ENCODE measurements at regions not wholly inside any gene's neighbourhood (a gene's known extent, or its start where the extent isn't known, plus 50 kb on each side); places are given as distances from the start of the nearest gene placed in this dataset.

DNA sequence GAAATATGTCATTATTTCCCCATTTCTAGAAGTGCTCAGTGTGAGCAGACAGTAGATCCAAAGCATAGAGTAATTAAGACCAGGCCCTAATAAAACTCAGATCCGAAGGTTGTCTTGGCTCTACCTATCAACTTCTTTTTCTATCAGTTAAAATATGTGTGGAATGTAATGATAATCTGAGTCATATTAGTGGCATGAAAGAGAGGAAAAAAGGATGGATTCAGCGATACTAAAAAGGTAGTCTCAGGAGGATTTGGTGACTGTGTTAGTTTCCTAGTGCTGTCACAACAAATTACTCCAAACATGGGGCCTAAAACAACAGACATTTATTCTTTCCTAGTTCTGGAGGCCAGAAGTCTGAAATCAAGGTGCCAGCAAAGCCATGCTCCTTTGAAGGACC lies 103.7 kb upstream of the NABP1 start:
- TF ChIP-seq, protein P1, sequence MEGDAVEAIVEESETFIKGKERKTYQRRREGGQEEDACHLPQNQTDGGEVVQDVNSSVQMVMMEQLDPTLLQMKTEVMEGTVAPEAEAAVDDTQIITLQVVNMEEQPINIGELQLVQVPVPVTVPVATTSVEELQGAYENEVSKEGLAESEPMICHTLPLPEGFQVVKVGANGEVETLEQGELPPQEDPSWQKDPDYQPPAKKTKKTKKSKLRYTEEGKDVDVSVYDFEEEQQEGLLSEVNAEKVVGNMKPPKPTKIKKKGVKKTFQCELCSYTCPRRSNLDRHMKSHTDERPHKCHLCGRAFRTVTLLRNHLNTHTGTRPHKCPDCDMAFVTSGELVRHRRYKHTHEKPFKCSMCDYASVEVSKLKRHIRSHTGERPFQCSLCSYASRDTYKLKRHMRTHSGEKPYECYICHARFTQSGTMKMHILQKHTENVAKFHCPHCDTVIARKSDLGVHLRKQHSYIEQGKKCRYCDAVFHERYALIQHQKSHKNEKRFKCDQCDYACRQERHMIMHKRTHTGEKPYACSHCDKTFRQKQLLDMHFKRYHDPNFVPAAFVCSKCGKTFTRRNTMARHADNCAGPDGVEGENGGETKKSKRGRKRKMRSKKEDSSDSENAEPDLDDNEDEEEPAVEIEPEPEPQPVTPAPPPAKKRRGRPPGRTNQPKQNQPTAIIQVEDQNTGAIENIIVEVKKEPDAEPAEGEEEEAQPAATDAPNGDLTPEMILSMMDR (IDR thresholded peaks at IDR 0.05) = no peak
- TF ChIP-seq POLR2AphosphoS5 (IDR thresholded peaks at IDR 0.05) = no peak
